ENCODE measurements at regions not wholly inside any gene's neighbourhood (a gene's known extent, or its start where the extent isn't known, plus 50 kb on each side); places are given as distances from the start of the nearest gene placed in this dataset.
"Not testable (repeated sequence)": the region's sequence is repeated elsewhere in the genome, so short reads cannot be mapped to it uniquely, and the experiment has no call there.

DNA sequence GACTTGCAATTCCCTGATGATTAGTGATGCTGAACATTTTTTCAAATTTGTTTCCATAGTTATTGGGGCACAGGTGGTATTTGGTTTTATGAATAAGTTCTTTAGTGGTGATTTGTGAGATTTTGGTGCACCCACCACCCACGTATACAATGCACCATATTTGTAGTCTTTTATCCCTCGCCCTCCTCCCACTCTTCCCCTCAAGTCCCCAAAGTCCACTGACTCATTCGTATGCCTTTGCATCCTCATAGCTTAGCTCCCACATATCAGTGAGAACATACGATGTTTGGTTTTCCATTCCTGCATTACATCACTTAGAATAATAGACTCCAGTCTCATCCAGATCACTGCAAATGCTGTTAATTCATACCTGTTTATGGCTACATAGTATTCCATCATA, 167.3 kb downstream of the MYLK4 start:
- Histone ChIP-seq H3K4me3 (ENCODE audit: low read length) (no peak overlapping the region), H3K4me1 (ENCODE audit: control insufficient read depth, insufficient read depth, low read length) (no peaks in the 10 kb centered on the region), H3K36me3 (ENCODE audit: control insufficient read depth, insufficient read depth, low read length) (no peaks in the 10 kb centered on the region), H3K9me3 (replicated peaks; ENCODE audit: control insufficient read depth, low read depth, low read length) (no peaks in the 10 kb centered on the region), H3K27ac (ENCODE audit: low read length) (no peak overlapping the region), H3K27me3 (ENCODE audit: control insufficient read depth, insufficient read depth, low read length) (no peaks in the 10 kb centered on the region)
- 53% methylated on average over 3 of the region's 4 CpGs for WGBS (ENCODE audit: insufficient coverage)
- no peak for DNase-seq

DNA sequence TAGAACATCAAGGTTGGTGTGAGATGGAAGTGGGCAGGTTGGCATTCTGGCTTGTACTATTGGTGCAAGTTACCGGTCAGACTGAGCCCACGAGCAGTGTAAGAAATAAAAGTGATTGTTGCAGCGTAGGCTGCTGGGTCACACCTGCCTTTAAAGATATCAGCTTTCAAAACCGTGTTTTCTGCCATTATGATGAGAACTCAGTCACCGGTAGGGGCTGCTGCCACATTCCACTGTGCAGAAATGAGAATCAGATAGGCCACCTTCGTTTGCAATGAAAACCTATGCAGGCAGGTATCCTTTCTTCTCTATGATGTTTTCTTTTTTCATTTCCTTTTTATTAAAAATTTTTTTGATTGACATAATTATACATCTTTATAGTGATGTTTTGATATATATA, 168.5 kb downstream of the MYLK4 start:
- Histone ChIP-seq H3K27ac (ENCODE audit: low read length) (no peak overlapping the region), H3K4me1 (ENCODE audit: control insufficient read depth, insufficient read depth, low read length) (no peaks in the 10 kb centered on the region), H3K27me3 (ENCODE audit: control insufficient read depth, insufficient read depth, low read length) (no peaks in the 10 kb centered on the region), H3K9me3 (replicated peaks; ENCODE audit: control insufficient read depth, low read depth, low read length) (no peaks in the 10 kb centered on the region), H3K4me3 (ENCODE audit: low read length) (no peak overlapping the region), H3K36me3 (ENCODE audit: control insufficient read depth, insufficient read depth, low read length) (no peaks in the 10 kb centered on the region)
- DNase-seq = no peak
- 71% methylated on average over 5 of the region's 6 CpGs for WGBS (ENCODE audit: insufficient coverage)

GRCh38 chr6:2581611-2582010, 169.1 kb downstream of the MYLK4 start:
- no peaks in the 10 kb centered on the region for H3K36me3 ChIP-seq (ENCODE audit: control insufficient read depth, insufficient read depth, low read length)
- no peaks in the 10 kb centered on the region for H3K9me3 ChIP-seq (replicated peaks; ENCODE audit: control insufficient read depth, low read depth, low read length)
- 67% methylated on average over 1 of the region's 2 CpGs for whole genome bisulfite sequencing (ENCODE audit: insufficient coverage)
- H3K27ac ChIP-seq (ENCODE audit: low read length) = no peak overlapping the region
- H3K4me3 ChIP-seq (ENCODE audit: low read length) = no peak overlapping the region
- H3K27me3 ChIP-seq (ENCODE audit: control insufficient read depth, insufficient read depth, low read length) = no peaks in the 10 kb centered on the region
- H3K4me1 ChIP-seq (ENCODE audit: control insufficient read depth, insufficient read depth, low read length) = no peaks in the 10 kb centered on the region
- no peak for DNase-seq

- 48% methylated on average over 2 of the region's 4 CpGs for WGBS (ENCODE audit: insufficient coverage)
- no peaks in the 10 kb centered on the region for H3K4me1 ChIP-seq (ENCODE audit: control insufficient read depth, insufficient read depth, low read length)
- H3K36me3 ChIP-seq (ENCODE audit: control insufficient read depth, insufficient read depth, low read length) = no peaks in the 10 kb centered on the region
- H3K4me3 ChIP-seq (ENCODE audit: low read length) = no peak overlapping the region
- H3K9me3 ChIP-seq (replicated peaks; ENCODE audit: control insufficient read depth, low read depth, low read length) = no peaks in the 10 kb centered on the region
- H3K27ac ChIP-seq (ENCODE audit: low read length) = no peak overlapping the region
- no peak for DNase-seq
- no peaks in the 10 kb centered on the region for H3K27me3 ChIP-seq (ENCODE audit: control insufficient read depth, insufficient read depth, low read length)
Observed at GRCh38 chr6:2581011-2581410, 169.7 kb downstream of the MYLK4 start.

- Histone ChIP-seq H3K4me3 (ENCODE audit: low read length) (no peak overlapping the region), H3K27me3 (ENCODE audit: control insufficient read depth, insufficient read depth, low read length) (no peaks in the 10 kb centered on the region), H3K4me1 (ENCODE audit: control insufficient read depth, insufficient read depth, low read length) (no peaks in the 10 kb centered on the region), H3K27ac (ENCODE audit: low read length) (no peak overlapping the region), H3K36me3 (ENCODE audit: control insufficient read depth, insufficient read depth, low read length) (no peaks in the 10 kb centered on the region), H3K9me3 (replicated peaks; ENCODE audit: control insufficient read depth, low read depth, low read length) (no peaks in the 10 kb centered on the region)
- DNase-seq = no peak
- 87% methylated on average over 12 of the region's 14 CpGs for WGBS (ENCODE audit: insufficient coverage)
Observed at GRCh38 chr6:2579804-2580570, 170.7 kb downstream of the MYLK4 start.

GRCh38 chr6:2579241-2579761, 171.4 kb downstream of the MYLK4 start:
- WGBS (ENCODE audit: insufficient coverage) = 53% methylated on average over 14 of the region's 16 CpGs
- no peaks in the 10 kb centered on the region for H3K4me1 ChIP-seq (ENCODE audit: control insufficient read depth, insufficient read depth, low read length)
- no peak overlapping the region for H3K4me3 ChIP-seq (ENCODE audit: low read length)
- H3K27me3 ChIP-seq (ENCODE audit: control insufficient read depth, insufficient read depth, low read length) = no peaks in the 10 kb centered on the region
- no peak for DNase-seq
- H3K27ac ChIP-seq (ENCODE audit: low read length) = no peak overlapping the region
- no peaks in the 10 kb centered on the region for H3K9me3 ChIP-seq (replicated peaks; ENCODE audit: control insufficient read depth, low read depth, low read length)
- H3K36me3 ChIP-seq (ENCODE audit: control insufficient read depth, insufficient read depth, low read length) = no peaks in the 10 kb centered on the region

DNA sequence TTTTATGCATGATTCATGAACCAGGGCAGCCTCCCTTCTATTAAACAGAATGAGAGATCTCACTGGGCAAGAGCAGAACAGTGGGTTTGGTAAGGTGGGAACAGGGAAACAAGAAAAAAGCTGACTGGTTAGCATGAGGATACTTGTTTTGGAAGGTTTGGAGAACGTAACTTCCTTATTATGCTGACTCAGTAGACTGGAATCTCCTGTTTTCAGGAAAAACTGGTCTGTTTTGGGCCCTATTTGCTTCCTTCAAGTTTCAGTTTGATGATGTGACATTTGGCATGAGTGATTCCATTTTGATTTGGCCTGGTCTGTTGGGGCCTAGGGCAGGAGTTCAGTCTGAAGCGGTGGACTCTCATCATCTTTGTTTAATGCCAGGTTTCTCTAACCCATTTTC, 172.0 kb downstream of the MYLK4 start:
- no peak overlapping the region for H3K27ac ChIP-seq (ENCODE audit: low read length)
- DNase-seq = no peak
- no peaks in the 10 kb centered on the region for H3K9me3 ChIP-seq (replicated peaks; ENCODE audit: control insufficient read depth, low read depth, low read length)
- WGBS (ENCODE audit: insufficient coverage) = no CpG with 5 or more reads among the region's 2 CpGs
- H3K4me3 ChIP-seq (ENCODE audit: low read length) = no peak overlapping the region
- no peaks in the 10 kb centered on the region for H3K36me3 ChIP-seq (ENCODE audit: control insufficient read depth, insufficient read depth, low read length)
- H3K27me3 ChIP-seq (ENCODE audit: control insufficient read depth, insufficient read depth, low read length) = no peaks in the 10 kb centered on the region
- no peaks in the 10 kb centered on the region for H3K4me1 ChIP-seq (ENCODE audit: control insufficient read depth, insufficient read depth, low read length)

GRCh38 chr6:2576499-2576898, 174.2 kb downstream of the MYLK4 start:
- Histone ChIP-seq H3K9me3 (replicated peaks; ENCODE audit: control insufficient read depth, low read depth, low read length) (no peaks in the 10 kb centered on the region), H3K4me1 (ENCODE audit: control insufficient read depth, insufficient read depth, low read length) (no peaks in the 10 kb centered on the region), H3K27ac (ENCODE audit: low read length) (no peak overlapping the region), H3K4me3 (ENCODE audit: low read length) (no peak overlapping the region), H3K36me3 (ENCODE audit: control insufficient read depth, insufficient read depth, low read length) (no peaks in the 10 kb centered on the region), H3K27me3 (ENCODE audit: control insufficient read depth, insufficient read depth, low read length) (no peaks in the 10 kb centered on the region)
- WGBS (ENCODE audit: insufficient coverage) = no CpG with 5 or more reads among the region's 3 CpGs
- no peak for DNase-seq

- Histone ChIP-seq H3K4me1 (ENCODE audit: control insufficient read depth, insufficient read depth, low read length) (no peaks in the 10 kb centered on the region), H3K27ac (ENCODE audit: low read length) (no peak overlapping the region), H3K4me3 (ENCODE audit: low read length) (no peak overlapping the region), H3K36me3 (ENCODE audit: control insufficient read depth, insufficient read depth, low read length) (no peaks in the 10 kb centered on the region), H3K27me3 (ENCODE audit: control insufficient read depth, insufficient read depth, low read length) (no peaks in the 10 kb centered on the region), H3K9me3 (replicated peaks; ENCODE audit: control insufficient read depth, low read depth, low read length) (no peaks in the 10 kb centered on the region)
- DNase-seq = no peak
- no CpG with 5 or more reads among the region's 5 CpGs for WGBS (ENCODE audit: insufficient coverage)
Observed at GRCh38 chr6:2575236-2575635, 175.5 kb downstream of the MYLK4 start.

DNA sequence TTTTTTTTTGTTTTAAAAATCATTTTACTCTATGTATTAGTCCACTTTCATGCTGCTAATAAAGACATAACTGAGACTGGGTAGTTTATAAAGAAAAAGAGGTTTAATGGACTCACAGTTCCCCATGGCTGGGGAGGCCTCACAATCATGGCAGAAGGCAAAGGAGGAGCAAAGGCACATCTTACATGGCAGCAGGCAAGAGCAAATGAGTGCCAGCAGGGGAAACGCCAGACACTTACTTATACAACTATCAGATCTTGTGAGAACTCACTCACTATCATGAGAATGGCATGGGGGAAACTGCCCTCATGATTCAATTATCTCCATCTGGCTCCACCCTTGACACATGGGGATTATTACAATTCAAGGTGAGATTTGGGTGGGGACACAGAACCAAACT, 181.3 kb downstream of the MYLK4 start:
- H3K36me3 ChIP-seq (ENCODE audit: control insufficient read depth, insufficient read depth, low read length); DNase-seq; H3K4me3 ChIP-seq (ENCODE audit: low read length); H3K27ac ChIP-seq (ENCODE audit: low read length); H3K4me1 ChIP-seq (ENCODE audit: control insufficient read depth, insufficient read depth, low read length); H3K9me3 ChIP-seq (replicated peaks; ENCODE audit: control insufficient read depth, low read depth, low read length); H3K27me3 ChIP-seq (ENCODE audit: control insufficient read depth, insufficient read depth, low read length): not testable (repeated sequence)
- WGBS (ENCODE audit: insufficient coverage) = no CpG with 5 or more reads among the region's 1 CpG

- no peak for DNase-seq
- WGBS (ENCODE audit: insufficient coverage) = no CpG with 5 or more reads among the region's 1 CpG
Observed at GRCh38 chr6:2566048-2566447, 184.7 kb downstream of the MYLK4 start.

More at GRCh38 chr6:2566048-2566447, 184.7 kb downstream of the MYLK4 start:
- Histone ChIP-seq H3K36me3 (ENCODE audit: control insufficient read depth, insufficient read depth, low read length) (no peaks in the 10 kb centered on the region), H3K4me1 (ENCODE audit: control insufficient read depth, insufficient read depth, low read length) (no peaks in the 10 kb centered on the region), H3K9me3 (replicated peaks; ENCODE audit: control insufficient read depth, low read depth, low read length) (no peaks in the 10 kb centered on the region), H3K4me3 (ENCODE audit: low read length) (no peak overlapping the region), H3K27ac (ENCODE audit: low read length) (no peak overlapping the region), H3K27me3 (ENCODE audit: control insufficient read depth, insufficient read depth, low read length) (no peaks in the 10 kb centered on the region)
